SIG-M5 treated with dmso at 0.1 percent for 504 hours (cell line): ENCODE measurements at regions not wholly inside any gene's neighbourhood (a gene's known extent, or its start where the extent isn't known, plus 50 kb on each side); places are given as distances from the start of the nearest gene placed in this dataset.
"Not testable (repeated sequence)": the region's sequence is repeated elsewhere in the genome, so short reads cannot be mapped to it uniquely, and the experiment has no call there.

ENCODE experiments used
- DNase-seq: peaks from one replicate; lab custom pipeline; 2025; ENCODE audit not compliant: unreplicated experiment; lab: John Stamatoyannopoulos, UW

DNA sequence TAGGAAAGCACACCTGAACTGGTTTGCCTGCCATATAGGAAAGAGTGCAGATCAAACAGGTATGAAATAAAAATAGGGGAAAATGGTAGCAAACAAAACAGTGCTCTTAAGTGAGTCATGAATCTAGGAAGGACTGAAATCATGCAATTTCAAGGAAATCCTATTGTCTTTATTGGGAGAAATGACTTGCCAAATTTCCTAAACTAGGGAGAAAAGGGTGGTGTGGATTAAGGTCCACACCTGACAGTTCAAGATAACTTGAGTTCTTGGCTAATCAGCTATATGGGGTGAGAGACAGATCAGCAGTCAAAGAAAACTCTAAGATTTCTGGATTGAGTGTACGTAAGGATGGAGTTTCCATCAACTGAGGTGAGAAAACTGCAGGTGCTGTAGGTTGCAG lies 101.1 kb downstream of the PRKAB2 start:
- no peak for DNase-seq

DNA sequence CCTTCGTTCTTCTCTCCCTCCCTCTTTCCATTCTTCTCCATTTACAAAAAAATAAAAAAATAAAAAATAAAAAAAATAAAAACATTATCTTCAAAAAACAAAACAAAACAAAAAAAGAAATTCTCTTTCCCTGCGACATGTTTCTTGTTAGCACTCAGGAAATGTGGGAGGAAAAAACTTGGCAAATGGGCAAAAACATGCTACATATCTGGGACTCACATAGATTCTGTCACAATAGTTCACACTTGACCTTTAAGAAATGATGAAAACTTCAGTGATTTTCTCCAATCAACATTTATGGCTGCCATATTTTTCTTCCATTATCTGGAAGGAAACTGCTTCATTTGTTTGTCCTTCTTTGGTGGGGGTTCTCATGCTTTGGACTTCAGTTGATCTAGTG lies 109.3 kb downstream of the PRKAB2 start:
- no peak for DNase-seq

- not testable (repeated sequence) for DNase-seq
Observed at GRCh38 chr1:147061880-147062279, 110.4 kb downstream of the PRKAB2 start.

DNA sequence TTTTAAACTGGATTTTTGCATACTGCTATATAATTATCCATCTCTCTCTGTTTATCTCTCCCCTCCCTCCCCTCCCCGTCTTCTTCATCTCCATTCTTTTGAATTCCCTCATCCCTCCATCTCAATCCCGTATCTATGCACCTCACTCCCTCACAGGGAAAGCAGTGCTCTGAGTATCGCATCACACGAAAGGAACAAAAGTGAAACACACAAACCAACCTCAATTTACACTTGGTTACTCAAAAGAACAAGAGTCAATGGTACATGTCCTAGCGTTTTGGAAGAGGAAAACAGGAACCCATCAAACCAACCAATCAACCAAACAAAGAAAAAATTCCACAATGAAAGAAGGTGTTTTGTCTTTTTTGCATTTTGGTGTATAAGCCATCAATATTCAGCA lies 115.1 kb downstream of the NBPF12 start:
- DNase-seq: no peak

DNA sequence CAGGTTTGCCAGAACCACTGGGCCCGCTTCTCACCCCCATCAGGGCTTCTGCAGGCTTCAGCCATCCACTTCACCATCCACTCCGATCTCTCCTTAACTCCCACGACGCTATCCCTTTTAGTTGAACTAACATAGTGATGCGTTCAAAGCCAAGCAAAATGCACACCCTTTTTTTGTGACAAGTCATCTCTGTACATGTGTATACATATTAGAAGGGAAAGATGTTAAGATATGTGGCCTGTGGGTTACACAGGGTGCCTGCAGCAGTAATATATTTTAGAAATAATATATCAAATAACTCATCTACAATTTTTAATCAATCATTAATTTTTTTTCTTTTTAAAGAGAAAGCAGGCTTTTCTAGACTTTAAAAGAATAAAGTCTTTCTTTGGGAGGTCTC lies 114.6 kb downstream of the NBPF12 start:
- DNase-seq: no peak

DNA sequence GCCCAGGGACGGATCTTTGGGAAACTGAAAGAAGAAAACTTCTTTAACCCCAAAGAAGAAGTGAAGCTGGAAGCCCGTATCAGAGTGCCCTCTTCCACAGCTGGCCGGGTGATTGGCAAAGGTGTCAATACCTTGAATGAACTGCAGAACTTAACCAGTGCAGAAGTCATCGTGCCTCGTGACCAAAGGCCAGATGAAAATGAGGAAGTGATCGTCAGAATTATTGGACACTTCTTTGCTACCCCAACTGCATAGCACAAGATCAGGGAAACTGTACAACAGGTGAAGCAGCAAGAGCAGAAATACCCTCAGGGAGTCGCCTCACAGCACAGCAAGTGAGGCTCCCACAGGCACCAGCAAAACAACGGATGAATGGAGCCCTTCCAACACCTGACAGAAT lies 114.0 kb downstream of the NBPF12 start:
- no peak for DNase-seq

GRCh38 chr1:147051136-147051535 lies 113.0 kb downstream of the NBPF12 start:
- no peak for DNase-seq

- no peak for DNase-seq
Observed at GRCh38 chr1:147050654-147051053, 112.5 kb downstream of the NBPF12 start.

DNA sequence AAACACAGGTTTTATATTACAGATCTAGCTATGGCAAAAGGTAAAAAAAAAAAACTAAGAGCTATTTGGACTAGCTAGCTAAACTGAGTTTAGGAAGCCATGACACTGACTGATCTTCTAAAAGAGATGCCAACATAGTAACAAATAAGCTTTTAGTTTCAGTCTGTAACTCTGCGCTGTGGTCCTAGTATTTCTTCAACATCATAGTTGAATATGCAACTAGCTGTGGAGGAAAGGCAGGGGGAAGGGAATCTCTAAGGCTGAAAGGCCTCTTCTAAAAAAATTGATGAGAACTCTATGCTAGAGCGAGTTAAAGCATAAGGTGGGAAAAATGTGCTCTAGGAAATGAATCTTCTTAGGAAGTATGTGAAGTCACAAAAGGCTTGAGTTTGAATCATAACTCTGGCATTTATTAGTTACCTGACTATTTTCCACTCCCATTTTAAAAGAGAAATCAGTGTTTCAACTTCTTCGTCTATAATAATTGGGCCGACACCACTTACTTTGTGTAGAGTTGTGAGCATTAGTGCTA lies 108.8 kb downstream of the NBPF12 start:
- DNase-seq: not testable (repeated sequence)

DNA sequence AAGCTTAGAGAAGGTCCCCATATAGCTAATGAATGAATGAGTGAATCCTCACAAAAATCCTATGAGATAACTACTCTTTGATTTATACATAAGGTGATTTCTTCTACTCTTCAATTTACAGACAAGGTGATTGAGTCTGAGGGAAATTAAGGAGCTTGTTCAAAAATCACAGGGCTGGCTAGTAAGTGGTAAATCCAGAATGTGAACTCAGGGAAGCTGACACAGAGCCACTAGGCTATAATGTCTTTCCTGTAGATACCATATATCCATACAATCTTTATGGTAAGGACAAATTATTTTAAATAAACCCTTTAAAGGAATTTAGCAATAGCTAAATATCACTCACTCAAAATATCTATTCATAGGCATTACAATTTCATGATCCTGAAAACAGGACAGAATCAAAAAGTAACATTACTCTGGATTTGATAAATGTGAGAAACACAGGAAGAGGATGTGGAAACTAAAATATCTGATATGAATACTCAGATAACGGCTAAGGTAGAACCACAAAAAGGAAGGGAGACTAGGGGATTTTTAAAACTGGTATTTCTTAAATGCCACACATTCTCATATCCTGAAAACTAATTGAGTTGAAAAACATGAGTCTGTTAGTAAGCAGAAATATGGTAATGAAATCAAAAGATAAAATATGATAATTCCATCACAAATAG lies 108.2 kb downstream of the NBPF12 start:
- DNase-seq: no peak
